Effector CD4-positive, alpha-beta T cell (primary cell): ENCODE measurements at regions not wholly inside any gene's neighbourhood (a gene's known extent, or its start where the extent isn't known, plus 50 kb on each side); places are given as distances from the start of the nearest gene placed in this dataset.

ENCODE experiments used
- DNase-seq: peaks from one replicate; pipeline ENCODE4 v3.0.0-alpha.2; 2020

DNA sequence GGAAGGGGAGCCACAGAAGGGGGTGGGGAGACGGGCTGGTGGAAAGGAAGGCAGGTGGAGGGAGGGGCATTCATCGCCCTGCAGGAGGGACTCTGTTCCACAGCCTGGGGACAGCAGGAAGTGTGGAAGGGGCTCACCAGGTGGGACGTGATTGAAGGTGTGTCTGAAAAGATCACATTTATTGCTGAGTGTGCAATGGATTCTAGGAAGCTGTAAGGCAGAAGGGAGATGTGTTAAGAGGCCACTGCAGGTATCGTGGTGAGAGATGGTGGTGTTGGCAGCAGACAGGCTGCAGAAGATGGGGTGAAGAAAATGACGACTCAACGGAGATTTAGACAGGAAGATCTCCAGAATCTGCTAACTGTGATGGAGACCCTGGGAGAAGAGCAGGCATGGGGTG, 537.4 kb downstream of the MN1 start:
- no peak for DNase-seq

DNA sequence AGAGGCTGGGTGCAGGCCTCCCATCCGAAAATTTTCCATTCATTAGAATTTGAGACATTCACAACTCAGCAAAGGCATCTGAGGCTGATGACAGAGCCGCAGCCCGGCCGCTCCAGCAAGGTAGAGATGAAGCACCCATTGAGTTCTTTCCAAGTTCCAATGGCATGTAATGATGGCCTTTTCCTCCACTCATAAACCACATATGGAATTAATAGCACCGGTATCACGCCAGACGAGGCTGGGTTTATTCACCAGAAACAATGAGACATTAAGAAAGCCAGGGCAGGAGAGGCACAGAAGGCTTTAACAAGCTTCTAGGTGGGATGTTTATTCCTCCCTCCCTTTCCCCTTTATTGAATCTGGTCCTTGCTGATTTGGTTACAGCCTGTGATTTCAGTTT, 534.4 kb downstream of the MN1 start:
- no peak for DNase-seq

DNA sequence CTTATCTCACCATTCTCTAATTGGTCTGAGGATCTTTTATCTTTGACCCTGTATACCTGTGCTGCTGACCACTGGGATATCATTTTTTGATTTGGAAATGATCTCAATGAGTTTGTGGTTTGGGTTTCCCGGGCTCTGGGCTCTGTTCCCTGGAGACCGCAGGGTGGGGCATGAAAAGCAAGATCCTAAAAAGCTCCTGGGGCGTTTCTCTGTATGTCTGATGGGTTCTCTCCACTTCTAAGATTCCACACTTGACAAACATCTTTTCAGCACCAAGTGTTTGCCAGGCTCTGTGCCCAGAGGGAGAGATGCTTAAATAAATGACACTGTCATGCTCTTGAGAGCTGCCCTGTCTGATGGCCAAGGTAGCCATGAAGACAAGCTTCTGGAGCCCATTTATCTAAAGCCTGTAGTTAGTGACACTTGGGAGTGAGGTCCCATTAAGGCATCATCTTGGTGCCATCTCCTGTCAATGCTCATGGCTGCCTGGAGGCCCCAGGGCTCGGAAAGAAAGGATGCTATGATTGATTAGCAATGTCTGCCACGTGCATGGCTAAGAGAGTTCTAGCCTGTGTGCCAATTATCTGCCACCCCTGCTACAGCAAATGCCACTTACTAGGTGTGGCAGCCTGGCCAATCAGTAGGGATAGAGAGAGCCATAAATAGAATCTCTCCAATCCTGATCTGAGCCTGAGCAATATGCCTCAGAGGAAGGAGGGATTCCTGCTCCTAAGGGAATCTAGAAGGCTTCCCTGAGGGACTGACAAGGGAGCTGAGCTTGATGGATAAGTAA, 531.6 kb downstream of the MN1 start:
- DNase-seq = no peak

DNA sequence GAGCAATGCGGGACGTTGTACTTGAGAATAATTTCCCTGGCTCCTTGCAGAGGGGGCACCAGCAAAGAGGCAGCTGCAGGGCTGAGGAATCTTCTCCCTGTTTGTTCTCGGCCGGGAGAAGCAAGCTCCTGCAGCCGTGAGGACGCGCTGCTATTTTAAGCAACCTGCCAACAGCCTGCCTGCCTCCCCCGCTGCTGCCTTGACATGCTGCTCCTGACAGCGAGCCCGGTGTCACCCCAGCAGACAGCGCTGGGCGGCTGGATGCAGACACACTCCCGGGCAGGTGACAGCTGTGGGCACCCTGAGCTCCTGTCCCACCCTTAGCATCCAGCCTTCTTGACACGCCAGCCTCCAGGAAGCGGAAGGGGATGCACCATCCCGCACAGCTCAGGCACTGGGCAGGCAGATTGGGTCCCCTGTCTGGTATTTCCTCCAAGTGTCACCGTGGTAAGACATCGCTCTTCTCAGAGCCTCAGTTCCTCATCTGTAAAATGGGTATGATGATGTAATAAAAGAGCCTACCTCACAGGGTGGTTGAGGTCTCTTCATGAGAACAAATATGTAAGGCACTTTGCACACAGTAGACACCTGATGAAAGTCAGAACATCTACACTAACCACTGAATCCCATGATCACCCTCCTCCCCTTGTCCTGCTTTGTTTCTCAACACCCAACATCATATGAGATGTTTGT, 530.6 kb downstream of the MN1 start:
- no peak for DNase-seq

DNA sequence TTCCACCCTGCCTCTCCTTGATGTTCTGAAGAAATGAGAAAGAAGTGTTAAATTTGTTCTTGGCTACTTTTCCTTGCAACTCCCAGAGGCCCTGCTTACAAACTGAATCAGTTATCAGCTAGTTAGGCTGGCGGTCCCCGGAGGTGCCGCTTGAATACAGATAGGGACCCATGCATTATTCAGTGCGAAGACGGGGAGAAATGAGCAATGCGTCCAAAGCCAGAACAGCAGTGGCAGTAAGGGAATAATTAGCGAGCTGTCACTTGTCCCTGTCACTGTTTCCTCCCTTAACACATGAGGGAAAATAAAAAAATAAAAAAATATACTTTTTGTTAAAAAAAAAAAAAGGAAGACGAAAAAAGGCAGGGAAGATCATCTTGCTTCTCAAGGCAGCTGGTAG, 528.1 kb downstream of the MN1 start:
- DNase-seq = no peak

DNA sequence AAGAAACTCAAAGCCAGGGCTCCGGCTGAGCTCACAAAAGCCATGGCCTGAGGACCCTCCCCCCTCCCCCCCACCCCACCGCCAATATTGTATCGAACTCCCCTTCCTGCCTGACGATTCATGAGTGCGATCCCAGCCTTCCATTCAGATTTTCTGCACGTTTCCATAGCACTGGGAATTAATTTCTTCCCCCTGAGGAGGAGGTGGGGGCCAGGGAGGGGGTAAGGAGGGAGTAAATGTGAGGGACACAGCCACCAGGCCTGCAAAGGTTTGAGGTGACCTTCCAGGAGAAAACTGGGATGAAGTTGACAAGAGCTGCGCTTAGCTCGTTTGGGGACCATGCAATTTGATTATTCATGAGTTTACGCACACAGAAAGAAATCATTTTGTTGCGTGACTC, 527.7 kb downstream of the MN1 start:
- no peak for DNase-seq

DNA sequence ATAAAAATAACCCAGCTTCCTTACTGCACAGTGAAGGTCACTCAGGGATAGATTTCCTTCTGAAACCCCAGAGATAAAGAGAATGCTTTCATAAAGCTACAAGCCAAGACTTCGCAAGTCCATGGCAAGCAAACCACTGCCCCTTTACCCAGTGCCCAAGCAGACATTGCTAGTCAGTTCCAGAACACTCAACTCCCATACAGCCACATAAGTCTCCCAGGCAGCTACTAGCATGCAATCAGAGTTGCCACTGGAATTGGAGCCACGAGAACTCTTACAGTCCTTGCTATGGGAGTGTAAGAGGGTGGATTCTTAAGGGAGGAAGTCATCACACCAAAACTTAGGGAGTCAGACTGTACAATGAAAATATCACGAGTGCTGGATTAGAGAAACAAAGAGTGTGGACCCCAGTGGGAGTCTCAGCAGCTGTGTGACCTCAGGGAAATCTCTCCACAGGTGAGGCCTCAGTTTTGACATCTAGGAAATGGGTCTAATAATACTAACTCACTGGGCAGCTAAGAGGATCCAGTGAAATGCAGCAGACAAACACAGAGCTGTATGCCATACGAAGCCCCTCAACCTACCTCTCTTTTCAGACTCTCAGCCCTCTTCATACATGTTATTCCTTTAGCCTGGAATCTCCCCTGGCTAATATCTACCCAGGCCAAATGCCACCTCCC, 526.6 kb downstream of the MN1 start:
- DNase-seq = no peak

DNA sequence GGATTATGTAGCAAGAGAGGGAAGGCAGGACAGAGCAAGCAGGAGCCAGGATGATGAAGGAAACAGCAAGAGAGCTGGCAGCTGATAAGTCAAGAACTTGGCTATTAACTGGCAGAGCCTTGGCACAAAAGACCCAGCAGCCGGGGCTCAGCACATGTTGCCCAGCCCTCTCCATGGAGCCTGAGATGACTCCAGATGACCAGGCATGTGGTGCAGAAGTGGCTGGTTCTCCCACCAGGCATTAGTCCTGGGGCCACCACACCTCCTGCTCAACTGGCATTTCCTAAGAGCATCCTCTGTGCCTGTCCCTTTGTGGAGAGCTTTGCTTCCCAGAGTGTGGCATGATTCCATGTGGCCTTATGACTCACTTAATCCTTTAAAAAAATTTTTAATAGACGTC, 522.6 kb downstream of the MN1 start:
- no peak for DNase-seq

DNA sequence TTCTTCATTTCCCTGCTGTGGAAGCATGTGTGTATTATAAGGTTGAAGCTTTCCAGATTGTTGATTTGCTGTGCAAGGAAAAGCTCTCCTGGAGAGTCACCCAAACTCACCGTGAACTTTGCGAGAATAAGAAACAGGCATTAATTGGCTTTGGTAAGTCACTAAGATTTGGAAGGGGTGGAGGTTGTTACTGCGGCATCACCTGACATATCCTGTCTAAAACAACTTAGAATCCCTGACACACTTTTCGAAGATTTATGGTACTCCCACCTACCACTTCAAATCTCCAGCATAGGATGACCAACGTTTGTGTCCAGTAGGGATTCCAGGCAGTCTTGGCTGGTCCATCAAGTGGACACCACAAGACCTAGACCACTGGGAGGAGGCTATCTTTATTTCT, 518.3 kb downstream of the MN1 start:
- no peak for DNase-seq

DNA sequence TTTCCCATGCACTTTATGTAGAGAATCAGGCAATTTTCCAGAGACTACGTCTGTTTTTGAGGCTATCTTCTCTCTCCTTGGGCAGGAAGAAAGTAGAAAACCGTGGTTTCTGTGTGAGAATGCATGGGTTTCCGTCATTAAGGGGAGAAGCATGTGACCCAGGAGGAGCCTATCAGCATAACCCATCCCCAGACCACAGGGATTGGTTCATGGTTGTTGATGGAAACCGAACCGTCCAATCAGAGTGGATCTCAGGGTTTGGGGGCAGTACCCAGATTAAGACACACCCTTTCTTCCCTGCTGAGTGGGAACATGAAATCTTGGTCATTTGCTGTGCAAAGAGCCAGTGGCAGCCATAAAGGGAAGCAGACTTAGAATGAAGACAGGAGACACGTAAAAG, 517.8 kb downstream of the MN1 start:
- DNase-seq = no peak

DNA sequence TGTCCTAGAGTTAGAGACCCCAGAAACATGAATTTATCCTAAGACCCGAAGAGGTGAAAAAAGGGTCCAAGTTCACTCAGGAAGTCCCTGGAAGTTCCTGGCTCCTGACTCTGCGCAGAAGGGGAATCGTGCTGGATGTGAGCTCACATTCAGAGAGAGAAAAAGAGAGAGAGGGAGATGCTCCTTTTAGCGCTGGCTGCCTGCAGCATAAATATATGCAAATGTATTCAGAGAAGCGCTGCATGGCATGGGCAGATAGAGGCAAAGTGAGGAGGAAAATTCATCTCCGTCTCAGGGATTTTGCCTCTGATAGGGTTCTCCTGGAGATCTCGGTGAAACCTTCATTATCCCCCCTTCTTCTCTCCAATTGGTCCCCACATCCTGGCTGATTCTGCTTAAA, 517.2 kb downstream of the MN1 start:
- no peak for DNase-seq

DNA sequence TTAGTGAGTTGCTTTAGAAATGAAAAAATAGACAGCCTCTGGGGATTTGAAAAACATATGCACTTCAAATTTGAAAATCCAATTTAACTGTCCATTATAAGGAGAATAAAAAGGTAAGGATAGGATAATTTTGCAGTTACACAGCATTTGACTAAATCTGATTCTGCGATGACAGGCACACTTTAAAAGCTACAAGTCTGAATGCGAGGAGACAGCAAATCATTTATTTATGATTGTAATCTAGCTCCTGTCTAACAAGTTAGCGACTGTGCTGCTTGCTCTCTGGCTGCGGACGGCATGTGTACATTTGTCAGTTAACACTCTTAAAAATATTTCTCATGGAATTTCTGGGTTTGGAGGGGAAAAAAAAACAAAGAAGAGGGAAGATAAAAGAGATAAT, 514.8 kb downstream of the MN1 start:
- no peak for DNase-seq

DNA sequence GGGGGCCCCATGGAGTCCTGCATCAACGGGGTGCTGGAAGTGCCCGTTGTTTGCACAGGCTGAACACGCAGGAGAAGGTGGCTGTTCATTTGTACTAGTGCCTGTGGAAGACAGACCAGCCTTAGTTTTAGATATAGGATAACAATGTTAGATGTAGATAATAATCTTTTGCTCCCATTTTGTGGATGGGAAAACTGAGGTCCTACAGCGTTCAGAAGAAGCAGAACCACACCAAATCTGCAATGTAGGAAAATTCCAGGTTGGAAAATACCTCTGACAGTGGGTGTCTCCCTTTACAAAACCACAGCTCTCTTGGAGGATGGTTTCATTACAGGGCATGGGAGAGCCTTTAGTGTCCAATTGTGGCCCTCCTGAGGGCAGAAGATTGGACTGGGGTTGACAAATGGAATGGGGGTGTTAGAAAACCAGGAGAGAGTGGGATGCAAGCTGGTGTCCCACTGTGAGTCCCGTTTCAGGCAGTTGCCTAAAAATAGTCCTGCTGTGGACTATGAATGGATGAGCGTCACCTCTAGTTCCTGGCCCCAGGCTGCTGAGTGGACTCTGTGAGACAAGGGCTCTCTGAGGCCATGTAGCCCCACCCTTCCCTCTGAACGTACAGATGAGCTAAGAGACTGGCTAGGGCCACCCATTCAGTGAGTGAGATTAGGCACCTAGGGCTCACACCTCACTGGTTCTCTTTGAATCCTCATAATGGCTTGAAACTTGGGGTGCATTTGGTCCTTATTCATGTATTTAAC, 508.8 kb downstream of the MN1 start:
- no peak for DNase-seq

DNA sequence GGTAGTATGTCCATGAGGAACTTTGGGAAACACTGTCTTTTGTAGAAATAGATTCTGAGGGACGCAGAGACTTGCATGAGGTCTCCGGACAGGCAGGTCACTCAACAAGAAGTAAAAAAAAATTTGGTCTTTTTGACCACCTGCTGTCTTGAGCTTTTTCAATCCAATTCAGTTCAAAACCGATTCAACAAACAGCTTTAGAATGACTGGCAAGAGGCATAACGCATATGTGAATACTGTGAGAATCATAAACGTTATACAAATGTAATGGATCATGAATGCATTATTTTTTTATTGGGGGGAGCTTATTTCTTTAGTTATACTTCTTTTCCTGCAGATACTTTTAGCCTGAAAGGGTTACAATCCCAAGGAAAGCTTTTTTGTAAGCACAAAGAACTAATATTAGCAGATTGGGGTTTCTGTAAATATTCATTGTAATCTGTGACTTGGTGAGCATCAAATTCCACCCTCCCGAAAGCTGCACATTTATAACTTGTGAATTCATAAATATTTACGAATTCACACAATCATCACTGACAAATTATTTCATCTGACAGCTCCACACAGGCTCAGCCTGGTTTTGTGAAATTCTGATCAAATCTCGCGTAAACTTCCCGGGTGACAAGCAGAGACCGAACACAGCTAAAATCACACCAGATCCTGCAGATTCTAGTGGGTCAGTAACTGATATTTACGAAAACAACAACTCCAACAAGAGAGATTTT, 507.7 kb downstream of the MN1 start:
- no peak for DNase-seq

DNA sequence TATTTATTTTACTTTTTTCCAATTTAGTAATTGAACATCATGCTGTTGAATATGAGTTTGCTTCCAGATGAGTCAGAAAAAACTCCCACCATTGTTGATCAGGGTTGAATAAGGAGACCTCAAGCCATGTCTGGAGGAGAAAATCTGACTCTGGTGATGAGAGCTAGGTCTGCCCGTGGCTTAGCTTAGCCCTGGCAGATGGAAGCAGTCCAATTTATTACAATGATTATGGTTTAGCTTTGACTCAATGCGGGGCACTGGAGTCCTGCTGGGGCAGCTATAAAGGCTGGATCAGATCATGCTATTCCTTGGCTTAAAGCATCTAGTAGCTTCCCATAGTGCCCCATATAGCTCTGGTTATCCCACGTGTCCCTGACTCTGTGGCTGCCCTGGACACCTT, 506.5 kb downstream of the MN1 start:
- no peak for DNase-seq

DNA sequence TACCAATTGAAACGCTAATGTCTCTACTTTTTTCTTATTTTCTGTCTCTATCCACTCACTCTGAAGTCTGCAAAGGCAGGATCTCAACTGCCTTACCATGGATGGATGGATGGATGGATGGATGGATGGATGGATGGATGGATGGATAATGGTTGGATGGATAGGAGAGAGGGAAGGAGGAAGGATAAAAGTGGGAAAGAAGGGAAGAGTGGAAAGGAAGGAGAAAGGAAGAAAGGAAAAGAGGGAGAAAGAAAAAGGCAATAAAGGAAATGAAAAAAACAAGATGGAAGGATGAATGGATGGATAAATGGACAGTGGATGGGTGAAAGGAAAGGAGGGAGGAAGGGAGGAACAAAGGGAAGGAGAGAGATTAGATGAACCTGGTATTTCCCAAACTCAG, 506.0 kb downstream of the MN1 start:
- DNase-seq = no peak

DNA sequence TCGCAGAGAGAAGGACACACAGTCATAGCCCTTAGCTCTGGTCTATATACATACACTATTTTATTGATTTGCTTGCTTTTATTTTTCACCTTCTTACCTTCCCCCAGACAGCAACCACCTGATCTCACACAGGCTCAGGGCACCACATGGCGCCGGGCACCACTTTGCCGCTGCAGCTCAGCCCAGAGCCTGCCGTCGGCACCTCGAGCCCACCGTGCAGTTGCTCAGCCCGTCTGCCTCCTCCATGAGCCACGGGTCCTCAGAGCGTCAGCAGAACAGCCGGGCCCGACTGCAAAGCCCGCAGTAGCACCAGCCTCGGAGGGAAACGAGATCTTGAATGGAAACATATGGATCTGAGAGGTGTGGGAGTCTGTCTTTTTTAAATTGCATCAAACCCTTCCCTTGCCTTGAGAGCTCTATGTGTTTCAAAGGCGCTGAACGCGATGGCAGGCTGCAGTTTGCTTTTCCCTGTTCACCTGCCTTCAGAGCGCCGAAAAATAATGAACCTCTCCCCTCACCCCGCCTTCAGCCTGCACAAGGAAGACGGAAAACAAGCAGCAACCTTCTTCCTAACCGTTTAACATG, 505.4 kb downstream of the MN1 start:
- no peak for DNase-seq

DNA sequence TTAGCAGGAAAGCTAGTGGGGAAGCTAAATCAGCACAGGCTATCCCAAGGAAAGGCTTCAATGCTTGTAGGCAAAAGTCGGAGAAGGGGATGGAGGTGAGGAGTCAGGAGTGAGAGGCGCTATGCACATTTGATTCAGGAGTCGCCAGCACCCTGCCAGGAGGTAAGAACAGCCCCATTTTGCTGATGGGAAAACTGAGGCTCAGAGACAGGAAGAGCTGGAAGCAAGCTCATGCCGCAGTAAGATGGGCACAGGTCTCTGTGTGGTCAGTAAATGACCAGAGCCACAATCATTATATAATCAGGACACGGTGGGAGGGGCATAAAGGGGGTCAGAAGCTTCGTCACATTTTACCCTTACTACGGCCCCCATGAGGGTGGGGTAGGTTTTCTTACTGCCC, 504.4 kb downstream of the MN1 start:
- no peak for DNase-seq

DNA sequence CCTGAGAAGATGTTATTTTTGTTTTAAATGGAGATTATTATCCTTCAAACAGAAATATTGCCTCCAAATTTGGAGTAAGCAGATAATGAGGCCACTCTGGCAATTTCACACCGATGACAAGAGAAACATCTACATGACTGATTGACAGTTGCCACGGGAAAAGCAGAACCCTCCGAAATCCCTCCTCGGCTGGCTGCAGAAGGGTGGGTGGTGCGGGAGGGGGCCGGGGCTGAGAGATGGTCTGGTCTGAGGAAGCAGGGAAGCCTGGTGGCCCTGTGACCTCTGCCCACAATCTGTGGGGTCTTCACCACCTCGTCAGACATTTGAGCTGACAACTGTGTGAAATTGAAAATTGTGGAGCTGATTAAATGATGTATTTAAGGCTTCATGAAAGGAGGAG, 503.2 kb downstream of the MN1 start:
- no peak for DNase-seq

DNA sequence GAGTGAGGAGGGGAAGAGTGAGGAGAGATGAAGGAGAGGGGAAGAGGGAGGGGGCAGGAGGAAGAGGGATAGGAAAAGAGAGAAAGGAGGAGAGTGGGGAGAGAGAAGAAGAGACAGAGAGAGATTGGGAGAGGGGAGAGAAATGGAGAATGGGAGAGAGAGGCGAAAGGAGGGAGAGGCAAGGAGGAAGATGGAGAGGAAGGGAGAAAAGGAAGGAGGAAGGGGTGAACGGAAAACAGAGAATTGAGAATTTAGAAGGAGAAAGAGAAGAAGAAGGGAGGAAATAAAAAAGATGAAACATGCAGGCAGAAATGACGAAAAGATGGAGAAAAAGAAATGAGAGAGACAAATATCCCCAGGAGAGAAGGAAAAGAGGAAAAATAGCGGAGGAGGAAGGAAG, 502.8 kb downstream of the MN1 start:
- no peak for DNase-seq

DNA sequence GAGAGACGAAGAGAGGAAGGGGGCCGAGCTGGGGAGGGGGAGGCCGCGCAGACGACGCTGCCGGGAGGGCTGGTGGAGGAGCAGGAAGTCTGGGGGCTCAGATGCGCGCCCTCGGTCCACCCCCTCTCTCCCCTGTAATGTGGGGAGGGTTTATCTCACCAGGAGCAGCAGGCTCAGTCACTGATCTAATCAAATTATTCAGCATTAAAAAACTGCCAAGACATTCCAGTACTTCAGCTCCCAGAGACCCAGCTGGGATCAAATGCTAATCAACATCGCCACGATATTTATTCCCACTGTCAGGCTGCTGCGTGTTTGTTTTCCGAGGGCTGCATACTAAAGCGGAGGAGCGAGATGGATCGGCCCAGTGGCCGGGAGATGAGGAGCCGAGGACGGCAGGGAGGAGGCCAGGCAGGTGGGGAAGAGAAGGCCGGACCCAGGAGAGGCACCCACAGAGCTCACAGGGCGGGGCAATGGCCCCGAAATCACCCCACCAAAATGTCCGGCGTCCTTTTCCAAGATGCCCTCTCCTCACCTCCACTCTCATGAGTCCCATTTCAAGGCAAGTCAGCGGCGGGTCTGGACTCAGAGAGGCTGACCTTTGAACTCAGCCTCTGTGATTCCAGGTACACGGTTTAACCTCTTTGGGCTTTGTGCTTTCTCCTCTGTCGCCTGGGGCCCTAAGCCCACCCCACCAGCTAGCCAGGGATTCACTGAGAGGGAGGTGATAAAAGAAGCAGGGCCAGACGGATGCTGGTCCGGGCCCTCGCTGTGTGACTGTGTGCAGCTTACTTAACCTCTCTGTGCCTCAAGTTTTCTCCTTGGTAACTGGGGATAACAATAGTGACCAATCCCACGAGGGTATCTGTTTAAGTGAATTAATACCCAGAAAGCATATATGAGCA, 502.1 kb downstream of the MN1 start:
- DNase-seq = no peak
